SK-N-SH (cell line): ENCODE measurements at regions not wholly inside any gene's neighbourhood (a gene's known extent, or its start where the extent isn't known, plus 50 kb on each side); places are given as distances from the start of the nearest gene placed in this dataset.

ENCODE experiments used
- CTCF ChIA-PET: fragments of 300-600, 350-600 bp; formaldehyde crosslinking; extraction: SDS; loops from one replicate; lab custom pipeline; 2021; lab: Yijun Ruan, JAX
- POLR2A ChIA-PET: fragments of 350-600 bp; sonication (Branson Sonifier 250); formaldehyde crosslinking; extraction: SDS; loops from one replicate; lab custom pipeline; 2020; ENCODE audit warnings: antibody characterized with exemption, inconsistent platforms; lab: Yijun Ruan, JAX
- DNase-seq: peaks from one replicate; pipeline ENCODE4 v3.0.0; 2012
- H2AFZ ChIP-seq: fragments of 200-600 bp; sonication (generic); 2 replicates; pipeline ENCODE4 v1.8.1; 2016; ENCODE audit warnings: antibody characterized with exemption, mild to moderate bottlenecking, low read depth
- H3F3A ChIP-seq: fragments of 200-600 bp; sonication (generic); replicated peaks from 2 replicates; pipeline ENCODE3; 2016; ENCODE audit warnings: antibody characterized with exemption, mild to moderate bottlenecking; ENCODE audit not compliant: insufficient read depth
- H3K27ac ChIP-seq, 2 experiments: fragments of 200-500 bp in 1 of 2; fragments of 200-600 bp in 1 of 2; sonication (Bioruptor generic) in 1 of 2; sonication (generic), shearing (Covaris generic) in 1 of 2; 2 replicates each; pipeline versions ENCODE4 v1.5.1 to v1.6.1; 2014 to 2016; ENCODE audit warnings: low read depth in 2 of 2, inconsistent platforms in 1 of 2, low read length in 1 of 2, mild to moderate bottlenecking in 1 of 2, mixed read lengths in 1 of 2
- H3K27me3 ChIP-seq: fragments of 200-600 bp; sonication (generic), shearing (Covaris generic); 2 replicates; pipeline ENCODE4 v1.6.1; 2016; ENCODE audit warnings: mixed run types; ENCODE audit not compliant: insufficient read depth
- H3K36me3 ChIP-seq, 2 experiments: fragments of 200-500 bp in 1 of 2; fragments of 200-600 bp in 1 of 2; sonication (Bioruptor generic) in 1 of 2; sonication (generic) in 1 of 2; replicated peaks in 1 of 2; 2 replicates each; pipeline versions ENCODE3 to v1.5.1; 2014 to 2016; ENCODE audit warnings: low read length in 1 of 2, mild to moderate bottlenecking in 1 of 2; ENCODE audit not compliant: insufficient read depth in 2 of 2, control insufficient read depth in 1 of 2
- H3K4me1 ChIP-seq, 2 experiments: fragments of 200-500 bp in 1 of 2; fragments of 200-600 bp in 1 of 2; sonication (Bioruptor generic) in 1 of 2; sonication (generic), shearing (Covaris generic) in 1 of 2; 2 replicates each; pipeline versions ENCODE4 v1.5.1 to v1.6.1; 2014 to 2016; ENCODE audit warnings: low read depth in 1 of 2, low read length in 1 of 2, mixed run types in 1 of 2; ENCODE audit not compliant: insufficient read depth in 2 of 2, control insufficient read depth in 1 of 2
- H3K4me2 ChIP-seq: fragments of 200-600 bp; sonication (generic), shearing (Covaris generic); 2 replicates; pipeline ENCODE4 v1.6.1; 2017; ENCODE audit warnings: mixed run types
- H3K4me3 ChIP-seq, 2 experiments: fragments of 200-500 bp in 1 of 2; fragments of 200-600 bp in 1 of 2; sonication (Bioruptor generic) in 1 of 2; sonication (generic), shearing (Covaris generic) in 1 of 2; 2 replicates each; pipeline versions ENCODE4 v1.5.1 to v1.8.1; 2014 to 2016; ENCODE audit warnings: low read depth in 2 of 2, inconsistent platforms in 1 of 2, low read length in 1 of 2, mild to moderate bottlenecking in 1 of 2, mixed read lengths in 1 of 2, moderate library complexity in 1 of 2
- H3K79me2 ChIP-seq: fragments of 200-600 bp; sonication (generic); 2 replicates; pipeline ENCODE4 v1.8.1; 2017; ENCODE audit warnings: mild to moderate bottlenecking; ENCODE audit not compliant: insufficient read depth
- H3K9ac ChIP-seq: fragments of 200-600 bp; sonication (generic); 2 replicates; pipeline ENCODE4 v1.6.1; 2017; ENCODE audit warnings: mixed run types
- H3K9me2 ChIP-seq: fragments of 200-600 bp; sonication (generic); 2 replicates; pipeline ENCODE4 v1.6.1; 2017; ENCODE audit warnings: mixed run types
- H3K9me3 ChIP-seq: fragments of 200-600 bp; sonication (generic); 2 replicates; pipeline ENCODE4 v1.6.1; 2017; ENCODE audit warnings: mixed run types, mild to moderate bottlenecking, moderate library complexity
- H4K20me1 ChIP-seq: fragments of 200-600 bp; sonication (generic); 2 replicates; pipeline ENCODE4 v1.6.1; 2017; ENCODE audit warnings: mild to moderate bottlenecking, mixed run types; ENCODE audit not compliant: insufficient read depth
- ELF1 ChIP-seq: IDR thresholded peaks from 2 replicates; pipeline ENCODE4 v1.4.0; 2012
- FOSL2 ChIP-seq: IDR thresholded peaks from 2 replicates; pipeline ENCODE4 v1.4.0; 2012; ENCODE audit warnings: low read depth, mild to moderate bottlenecking, moderate library complexity, borderline replicate concordance
- FOXJ3 ChIP-seq: sonication (generic); formaldehyde crosslinking; IDR thresholded peaks from 2 replicates; pipeline ENCODE4 v1.5.1; 2020; ENCODE audit warnings: mild to moderate bottlenecking, missing genetic modification reagents
- GABPA ChIP-seq: IDR thresholded peaks from 2 replicates; pipeline ENCODE4 v1.4.0; 2012; ENCODE audit warnings: low read depth, mild to moderate bottlenecking
- GATA2 ChIP-seq: sonication (generic); formaldehyde crosslinking; IDR thresholded peaks from 2 replicates; pipeline ENCODE4 v1.5.0; 2020; ENCODE audit warnings: mild to moderate bottlenecking, missing genetic modification reagents
- JUND ChIP-seq: IDR thresholded peaks from 2 replicates; pipeline ENCODE4 v1.4.0; 2012
- MEF2A ChIP-seq: IDR thresholded peaks from 2 replicates; pipeline ENCODE4 v1.4.0; 2012; ENCODE audit warnings: low read depth, borderline replicate concordance
- NRF1 ChIP-seq: IDR thresholded peaks from 2 replicates; pipeline ENCODE4 v1.6.1; 2012; ENCODE audit warnings: low read depth, mild to moderate bottlenecking, low read length
- RCOR1 ChIP-seq: fragments of 150-350 bp; IDR thresholded peaks from 2 replicates; pipeline ENCODE4 v1.6.1; 2017; ENCODE audit warnings: antibody characterized with exemption, low read length
- RFX5 ChIP-seq: IDR thresholded peaks from 2 replicates; pipeline ENCODE4 v1.6.1; 2012; ENCODE audit warnings: mild to moderate bottlenecking, improper control_type of control experiment, low read length
- RXRA ChIP-seq: IDR thresholded peaks from 2 replicates; pipeline ENCODE4 v1.4.0; 2012; ENCODE audit warnings: low read depth, mild to moderate bottlenecking, borderline replicate concordance
- SIN3A ChIP-seq: IDR thresholded peaks from 2 replicates; pipeline ENCODE4 v1.6.1; 2012; ENCODE audit warnings: low read depth, mild to moderate bottlenecking, low read length, moderate library complexity, borderline replicate concordance
- SMC3 ChIP-seq: IDR thresholded peaks from 2 replicates; pipeline ENCODE4 v1.6.1; 2012; ENCODE audit warnings: low read depth, low read length, improper control_type of control experiment
- TEAD4 ChIP-seq: IDR thresholded peaks from 2 replicates; pipeline ENCODE4 v1.4.0; 2012; ENCODE audit warnings: mild to moderate bottlenecking, borderline replicate concordance; ENCODE audit not compliant: insufficient read depth
- YY1 ChIP-seq: IDR thresholded peaks from 2 replicates; pipeline ENCODE4 v1.4.0; 2012; ENCODE audit warnings: low read depth, mild to moderate bottlenecking
- WGBS: methylation state at CpG from one replicate; pipeline ENCODE4 v1.1.6; 2017; ENCODE audit warnings: low lambda C conversion rate; 5-methylcytosine and 5-hydroxymethylcytosine counted together
- TF ChIP-seq, protein P1 (sequence below): fragments of 150-350 bp; IDR thresholded peaks from 2 replicates; pipeline ENCODE4 v1.6.1; 2016; ENCODE audit warnings: mild to moderate bottlenecking, low read depth, low read length
- TF ChIP-seq, protein P2 (sequence below): fragments of 200-600 bp; sonication (generic); IDR thresholded peaks from 2 replicates; pipeline ENCODE4 v1.6.1; 2017; ENCODE audit warnings: antibody characterized with exemption, mild to moderate bottlenecking, moderate library complexity
- TF ChIP-seq, protein P3 (sequence below): IDR thresholded peaks from 2 replicates; pipeline ENCODE4; 2012
- TF ChIP-seq, protein P4 (sequence below): fragments of 150-350 bp; IDR thresholded peaks from 2 replicates; pipeline ENCODE4 v1.6.1; 2017; ENCODE audit warnings: antibody characterized with exemption, low read length, low read depth, borderline replicate concordance
- TF ChIP-seq, protein P5 (sequence below): IDR thresholded peaks from 2 replicates; pipeline ENCODE4 v1.4.0; 2012; ENCODE audit warnings: low read depth

DNA sequence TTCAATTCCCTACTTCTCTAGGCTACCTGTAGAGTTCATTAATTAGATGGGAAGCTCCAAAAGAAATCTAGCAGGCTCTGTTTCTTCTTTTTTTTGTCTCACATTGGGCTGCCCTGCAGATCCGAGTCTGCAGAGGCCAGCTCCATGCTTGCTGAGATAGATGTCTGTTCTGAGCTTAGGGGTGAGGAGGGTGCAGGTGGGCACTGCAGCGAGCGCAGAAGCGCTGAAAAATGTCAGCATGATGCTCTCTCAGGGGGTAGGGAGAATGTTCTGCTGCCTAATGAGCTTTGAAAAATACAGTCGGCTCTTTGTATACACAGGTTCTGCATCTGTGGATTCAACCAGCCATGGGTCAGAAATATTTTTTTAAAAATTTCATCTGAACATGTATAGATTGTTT lies 56.8 kb upstream of the KCNA3 start:
- WGBS, result 27% methylated on average over 5 of the region's 5 CpGs
- CTCF ChIA-PET, result interaction anchor here (1.0 to 2.7 kb wide), 3 partner anchors 34 to 55 kb away, joined by 3 to 9 read pairs (median 8); no protein-coding TSS in a partner anchor
- POLR2A ChIA-PET, result no interaction called here

More for the DNA sequence above, 56.8 kb upstream of the KCNA3 start:
- TF ChIP-seq, protein P1, sequence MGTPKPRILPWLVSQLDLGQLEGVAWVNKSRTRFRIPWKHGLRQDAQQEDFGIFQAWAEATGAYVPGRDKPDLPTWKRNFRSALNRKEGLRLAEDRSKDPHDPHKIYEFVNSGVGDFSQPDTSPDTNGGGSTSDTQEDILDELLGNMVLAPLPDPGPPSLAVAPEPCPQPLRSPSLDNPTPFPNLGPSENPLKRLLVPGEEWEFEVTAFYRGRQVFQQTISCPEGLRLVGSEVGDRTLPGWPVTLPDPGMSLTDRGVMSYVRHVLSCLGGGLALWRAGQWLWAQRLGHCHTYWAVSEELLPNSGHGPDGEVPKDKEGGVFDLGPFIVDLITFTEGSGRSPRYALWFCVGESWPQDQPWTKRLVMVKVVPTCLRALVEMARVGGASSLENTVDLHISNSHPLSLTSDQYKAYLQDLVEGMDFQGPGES, result no peak
- TF ChIP-seq FOXJ3, result no peak
- no peak for TF ChIP-seq GABPA
- TF ChIP-seq, protein P2, sequence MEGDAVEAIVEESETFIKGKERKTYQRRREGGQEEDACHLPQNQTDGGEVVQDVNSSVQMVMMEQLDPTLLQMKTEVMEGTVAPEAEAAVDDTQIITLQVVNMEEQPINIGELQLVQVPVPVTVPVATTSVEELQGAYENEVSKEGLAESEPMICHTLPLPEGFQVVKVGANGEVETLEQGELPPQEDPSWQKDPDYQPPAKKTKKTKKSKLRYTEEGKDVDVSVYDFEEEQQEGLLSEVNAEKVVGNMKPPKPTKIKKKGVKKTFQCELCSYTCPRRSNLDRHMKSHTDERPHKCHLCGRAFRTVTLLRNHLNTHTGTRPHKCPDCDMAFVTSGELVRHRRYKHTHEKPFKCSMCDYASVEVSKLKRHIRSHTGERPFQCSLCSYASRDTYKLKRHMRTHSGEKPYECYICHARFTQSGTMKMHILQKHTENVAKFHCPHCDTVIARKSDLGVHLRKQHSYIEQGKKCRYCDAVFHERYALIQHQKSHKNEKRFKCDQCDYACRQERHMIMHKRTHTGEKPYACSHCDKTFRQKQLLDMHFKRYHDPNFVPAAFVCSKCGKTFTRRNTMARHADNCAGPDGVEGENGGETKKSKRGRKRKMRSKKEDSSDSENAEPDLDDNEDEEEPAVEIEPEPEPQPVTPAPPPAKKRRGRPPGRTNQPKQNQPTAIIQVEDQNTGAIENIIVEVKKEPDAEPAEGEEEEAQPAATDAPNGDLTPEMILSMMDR, result no peak
- TF ChIP-seq, protein P3, sequence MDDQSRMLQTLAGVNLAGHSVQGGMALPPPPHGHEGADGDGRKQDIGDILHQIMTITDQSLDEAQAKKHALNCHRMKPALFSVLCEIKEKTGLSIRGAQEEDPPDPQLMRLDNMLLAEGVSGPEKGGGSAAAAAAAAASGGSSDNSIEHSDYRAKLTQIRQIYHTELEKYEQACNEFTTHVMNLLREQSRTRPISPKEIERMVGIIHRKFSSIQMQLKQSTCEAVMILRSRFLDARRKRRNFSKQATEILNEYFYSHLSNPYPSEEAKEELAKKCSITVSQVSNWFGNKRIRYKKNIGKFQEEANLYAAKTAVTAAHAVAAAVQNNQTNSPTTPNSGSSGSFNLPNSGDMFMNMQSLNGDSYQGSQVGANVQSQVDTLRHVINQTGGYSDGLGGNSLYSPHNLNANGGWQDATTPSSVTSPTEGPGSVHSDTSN, result no peak
- TF ChIP-seq RXRA, result no peak
- TF ChIP-seq, protein P4, sequence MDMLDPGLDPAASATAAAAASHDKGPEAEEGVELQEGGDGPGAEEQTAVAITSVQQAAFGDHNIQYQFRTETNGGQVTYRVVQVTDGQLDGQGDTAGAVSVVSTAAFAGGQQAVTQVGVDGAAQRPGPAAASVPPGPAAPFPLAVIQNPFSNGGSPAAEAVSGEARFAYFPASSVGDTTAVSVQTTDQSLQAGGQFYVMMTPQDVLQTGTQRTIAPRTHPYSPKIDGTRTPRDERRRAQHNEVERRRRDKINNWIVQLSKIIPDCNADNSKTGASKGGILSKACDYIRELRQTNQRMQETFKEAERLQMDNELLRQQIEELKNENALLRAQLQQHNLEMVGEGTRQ, result no peak
- TF ChIP-seq TEAD4, result no peak
- TF ChIP-seq YY1, result no peak
- TF ChIP-seq FOSL2, result no peak
- TF ChIP-seq JUND, result no peak
- no peak for TF ChIP-seq RFX5
- TF ChIP-seq RCOR1, result no peak
- TF ChIP-seq ELF1, result no peak
- no peak for TF ChIP-seq MEF2A
- no peak for TF ChIP-seq SIN3A
- TF ChIP-seq, protein P5, sequence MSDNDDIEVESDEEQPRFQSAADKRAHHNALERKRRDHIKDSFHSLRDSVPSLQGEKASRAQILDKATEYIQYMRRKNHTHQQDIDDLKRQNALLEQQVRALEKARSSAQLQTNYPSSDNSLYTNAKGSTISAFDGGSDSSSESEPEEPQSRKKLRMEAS, result no peak
- no peak for TF ChIP-seq SMC3
- no peak for TF ChIP-seq GATA2 (CRISPR knock-in tag)
- TF ChIP-seq NRF1, result no peak
- no peak overlapping the region for H3K4me2 ChIP-seq
- H3K79me2 ChIP-seq, result no peaks in the 10 kb centered on the region
- H3K36me3 ChIP-seq, result no peaks in the 10 kb centered on the region
- H4K20me1 ChIP-seq, result no peaks in the 10 kb centered on the region
- H3K9ac ChIP-seq, result no peak overlapping the region
- no peaks in the 10 kb centered on the region for H3K4me1 ChIP-seq
- H3K27me3 ChIP-seq, result no peaks in the 10 kb centered on the region
- H3K4me3 ChIP-seq, result no peak overlapping the region
- no peaks in the 10 kb centered on the region for H3F3A ChIP-seq
- H3K9me3 ChIP-seq, result no peaks in the 10 kb centered on the region
- no peak overlapping the region for H2AFZ ChIP-seq
- DNase-seq, result no peak
- no peaks in the 10 kb centered on the region for H3K9me2 ChIP-seq
- H3K27ac ChIP-seq, result no peak overlapping the region
